Upper lobe of right lung (tissue), 1 donor: ENCODE measurements at regions not wholly inside any gene's neighbourhood (a gene's known extent, or its start where the extent isn't known, plus 50 kb on each side); places are given as distances from the start of the nearest gene placed in this dataset.

Experiments used
- ATAC-seq: fragments of 200-7000 bp; cut with Tn5 transposase; one replicate; pipeline ENCODE4 v1.9.1; 2020; ENCODE audit warnings: mild to moderate bottlenecking, moderate library complexity
- DNase-seq: peaks from one replicate; pipeline ENCODE4 v3.0.0-alpha.2; 2020
- H3K27ac ChIP-seq: fragments of 200-600 bp; one replicate; pipeline ENCODE4 v1.8.0; 2022
- H3K27me3 ChIP-seq: fragments of 200-600 bp; one replicate; pipeline ENCODE4 v1.8.0; 2022; ENCODE audit warnings: mild to moderate bottlenecking
- H3K36me3 ChIP-seq: fragments of 200-600 bp; one replicate; pipeline ENCODE4 v1.8.0; 2022
- H3K4me1 ChIP-seq: fragments of 200-600 bp; one replicate; pipeline ENCODE4 v1.8.0; 2022
- H3K4me3 ChIP-seq: fragments of 200-600 bp; one replicate; pipeline ENCODE4 v1.8.0; 2022; ENCODE audit warnings: mild to moderate bottlenecking
- H3K9me3 ChIP-seq: fragments of 200-600 bp; one replicate; pipeline ENCODE4 v1.8.0; 2022
- CTCF ChIP-seq: fragments of 200-600 bp; IDR thresholded peaks from one replicate; pipeline ENCODE4 v1.8.0; 2022; ENCODE audit warnings: antibody characterized with exemption
- intact Hi-C: fragments of 100-400 bp; cut with DNase I; formaldehyde crosslinking; loops from one replicate; pipeline ENCODE4 v1.11.0; 2022
- donor health status: DM: no; HTN: yes; CAD: no; lungs with severe emphysema.

- no peak for TF ChIP-seq CTCF
- ATAC-seq (no peak), DNase-seq (no peak)
- Histone ChIP-seq H3K27me3 (no peaks in the 10 kb centered on the region), H3K27ac (no peak overlapping the region), H3K4me1 (no peaks in the 10 kb centered on the region), H3K4me3 (no peak overlapping the region), H3K36me3 (no peaks in the 10 kb centered on the region), H3K9me3 (no peaks in the 10 kb centered on the region)
- intact Hi-C loops: no loop called here
These were observed 678.6 kb downstream of the BCL11B start for GRCh38 chr14:98593361-98593761.

DNA sequence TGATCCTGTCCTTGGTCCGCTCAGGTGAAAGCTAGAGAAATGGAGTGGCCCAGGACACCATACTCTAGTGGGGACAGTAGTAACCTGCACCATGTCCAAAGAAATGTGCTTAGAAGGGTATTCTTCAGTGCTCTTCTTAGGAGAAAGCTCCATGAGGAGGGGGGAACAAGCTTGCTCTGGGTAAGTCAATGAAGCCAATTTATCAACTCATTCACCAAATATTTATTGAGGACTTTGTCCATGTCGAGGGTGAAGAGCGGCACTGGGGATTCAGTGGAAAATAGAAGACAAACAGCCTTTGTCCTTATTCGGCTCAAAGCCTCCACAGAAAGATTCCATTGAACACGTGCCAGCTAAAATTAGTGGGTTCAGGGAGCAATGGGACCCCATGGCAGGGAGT, 677.8 kb downstream of the BCL11B start:
- Histone ChIP-seq H3K27ac (no peak overlapping the region), H3K9me3 (no peaks in the 10 kb centered on the region), H3K4me3 (no peak overlapping the region), H3K4me1 (no peaks in the 10 kb centered on the region), H3K27me3 (no peaks in the 10 kb centered on the region), H3K36me3 (no peaks in the 10 kb centered on the region)
- DNase-seq (no peak), ATAC-seq (no peak)
- TF ChIP-seq CTCF: no peak
- intact Hi-C loops: no loop called here

GRCh38 chr14:98598576-98598975, 673.4 kb downstream of the BCL11B start:
- no peak for ATAC-seq
- H3K27me3 ChIP-seq: no peaks in the 10 kb centered on the region
- TF ChIP-seq CTCF: no peak
- no peak overlapping the region for H3K27ac ChIP-seq
- intact Hi-C loops: no loop called here
- no peaks in the 10 kb centered on the region for H3K9me3 ChIP-seq
- H3K4me1 ChIP-seq: no peaks in the 10 kb centered on the region
- no peak overlapping the region for H3K4me3 ChIP-seq
- H3K36me3 ChIP-seq: no peaks in the 10 kb centered on the region
- no peak for DNase-seq

DNA sequence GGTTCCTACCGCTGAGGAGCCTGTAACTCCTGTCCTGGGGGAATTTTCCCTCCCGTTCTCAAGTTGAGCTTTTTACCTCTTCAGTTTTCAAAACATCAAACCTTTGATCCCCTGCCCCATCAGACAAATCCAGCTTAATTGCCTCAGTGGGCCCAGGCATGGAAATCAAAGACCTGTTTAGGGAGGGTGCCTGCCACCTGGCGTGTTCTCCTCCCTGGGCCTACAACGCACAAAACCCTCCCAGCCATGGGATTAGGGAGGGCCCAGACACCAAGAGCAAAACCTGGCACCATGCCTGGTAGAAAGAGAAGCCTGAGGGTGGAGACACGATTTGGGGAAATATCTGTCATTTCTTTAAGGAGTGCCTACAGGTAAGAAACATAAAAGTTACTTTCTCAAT, 672.9 kb downstream of the BCL11B start:
- Histone ChIP-seq H3K4me3 (no peak overlapping the region), H3K36me3 (no peaks in the 10 kb centered on the region), H3K27ac (no peak overlapping the region), H3K4me1 (no peaks in the 10 kb centered on the region), H3K9me3 (no peaks in the 10 kb centered on the region), H3K27me3 (no peaks in the 10 kb centered on the region)
- intact Hi-C loops: no loop called here
- no peak for TF ChIP-seq CTCF
- ATAC-seq: no peak
- no peak for DNase-seq

GRCh38 chr14:98602983-98603382, 669.0 kb downstream of the BCL11B start:
- Histone ChIP-seq H3K27ac (no peak overlapping the region), H3K27me3 (no peaks in the 10 kb centered on the region), H3K36me3 (no peaks in the 10 kb centered on the region), H3K4me1 (no peaks in the 10 kb centered on the region), H3K9me3 (no peaks in the 10 kb centered on the region), H3K4me3 (no peak overlapping the region)
- intact Hi-C loops: no loop called here
- ATAC-seq: no peak
- DNase-seq: no peak
- no peak for TF ChIP-seq CTCF

GRCh38 chr14:98605043-98605442, 667.0 kb downstream of the BCL11B start:
- no peaks in the 10 kb centered on the region for H3K36me3 ChIP-seq
- DNase-seq: no peak
- no peaks in the 10 kb centered on the region for H3K9me3 ChIP-seq
- no peak for TF ChIP-seq CTCF
- intact Hi-C loops: no loop called here
- no peak overlapping the region for H3K4me3 ChIP-seq
- H3K4me1 ChIP-seq: no peaks in the 10 kb centered on the region
- ATAC-seq: no peak
- no peak overlapping the region for H3K27ac ChIP-seq
- no peaks in the 10 kb centered on the region for H3K27me3 ChIP-seq
